CD4-positive, alpha-beta T cell treated with Interleukin-2 at 100 ng/mL for 4 hours (primary cell): ENCODE measurements at regions not wholly inside any gene's neighbourhood (a gene's known extent, or its start where the extent isn't known, plus 50 kb on each side); places are given as distances from the start of the nearest gene placed in this dataset.
"Not testable (repeated sequence)": the region's sequence is repeated elsewhere in the genome, so short reads cannot be mapped to it uniquely, and the experiment has no call there.

ENCODE experiments used
- DNase-seq: peaks from one replicate; pipeline ENCODE4 v3.0.0-alpha.2; 2020; ENCODE audit warnings: low spot score

DNA sequence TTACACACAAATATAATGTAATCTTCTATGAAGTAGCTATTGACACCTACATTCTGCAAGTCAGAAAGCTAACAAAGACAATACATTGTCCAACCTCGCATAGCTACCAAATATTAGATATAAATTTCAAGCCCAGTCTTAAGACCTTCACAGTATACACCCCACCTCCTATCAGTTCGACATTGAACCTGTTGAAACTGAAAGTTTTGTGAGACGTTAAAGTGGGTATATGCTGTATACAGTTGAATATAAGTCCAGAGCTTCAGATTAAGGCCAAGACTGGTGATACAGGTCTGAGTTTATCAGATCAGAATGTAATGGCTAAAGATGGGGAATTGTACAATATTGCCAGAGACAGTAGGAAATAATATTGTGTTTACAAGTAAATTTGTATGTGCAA, 489.3 kb upstream of the RORB start:
- no peak for DNase-seq

DNA sequence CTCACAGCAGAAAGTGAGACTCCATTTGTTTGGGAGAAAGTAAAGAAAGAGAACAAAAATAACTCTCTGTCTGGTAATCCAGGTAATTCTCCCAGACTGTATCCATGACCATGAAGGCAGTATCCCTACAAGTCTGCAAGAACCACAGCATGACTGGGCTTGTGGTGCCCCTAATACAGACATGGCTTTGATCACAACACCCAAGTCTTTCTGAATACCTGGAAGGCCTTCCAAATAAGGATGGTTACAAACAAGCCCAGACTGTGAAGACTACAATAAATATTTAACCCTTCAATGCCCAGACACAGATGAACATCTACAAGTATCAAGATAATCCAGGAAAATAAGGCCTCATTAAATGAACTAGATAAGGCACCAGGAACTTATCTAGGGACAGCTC, 481.1 kb upstream of the RORB start:
- no peak for DNase-seq

DNA sequence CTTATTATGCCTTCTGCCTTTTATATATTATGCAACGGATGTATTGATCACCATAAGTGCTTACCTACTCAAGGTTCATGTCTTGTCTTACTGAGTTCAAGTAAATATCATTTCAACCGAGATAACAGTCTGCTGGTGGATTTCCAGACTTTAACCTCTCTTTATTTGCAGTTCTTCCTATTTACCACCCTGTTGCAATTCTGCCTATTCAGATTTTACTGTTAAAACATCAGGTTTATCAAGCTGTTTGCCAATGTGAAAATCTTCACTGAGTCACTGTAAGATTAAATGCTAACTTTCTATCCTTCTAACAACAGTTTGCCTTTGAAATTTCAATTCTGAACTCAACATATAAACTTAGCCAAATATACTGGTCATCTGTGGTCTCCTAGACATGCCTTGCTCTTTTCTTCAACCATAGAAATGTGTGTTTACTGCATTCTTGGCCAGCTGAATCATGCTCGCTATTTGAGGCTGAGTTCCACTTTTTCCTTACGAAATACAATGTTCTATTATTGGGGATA, 471.7 kb upstream of the RORB start:
- DNase-seq: no peak

DNA sequence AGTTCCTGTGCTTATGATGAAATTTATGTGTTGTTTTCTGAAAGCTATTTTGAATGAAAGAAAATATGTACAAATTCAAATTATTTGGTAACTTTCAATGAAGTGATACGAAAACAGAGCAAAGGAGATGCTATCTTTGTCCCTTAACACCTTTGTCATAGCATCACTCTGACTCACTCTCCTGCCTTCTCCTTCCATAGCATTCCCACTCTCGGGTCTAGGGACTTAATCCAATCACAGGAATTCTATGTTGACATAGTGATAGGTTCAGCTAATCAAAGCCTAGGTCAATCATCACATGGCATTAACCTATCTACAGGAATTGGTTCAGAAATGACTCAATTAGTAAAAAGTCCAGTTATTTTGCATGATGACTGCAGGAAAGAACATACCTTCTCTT, 464.7 kb upstream of the RORB start:
- DNase-seq: no peak

DNA sequence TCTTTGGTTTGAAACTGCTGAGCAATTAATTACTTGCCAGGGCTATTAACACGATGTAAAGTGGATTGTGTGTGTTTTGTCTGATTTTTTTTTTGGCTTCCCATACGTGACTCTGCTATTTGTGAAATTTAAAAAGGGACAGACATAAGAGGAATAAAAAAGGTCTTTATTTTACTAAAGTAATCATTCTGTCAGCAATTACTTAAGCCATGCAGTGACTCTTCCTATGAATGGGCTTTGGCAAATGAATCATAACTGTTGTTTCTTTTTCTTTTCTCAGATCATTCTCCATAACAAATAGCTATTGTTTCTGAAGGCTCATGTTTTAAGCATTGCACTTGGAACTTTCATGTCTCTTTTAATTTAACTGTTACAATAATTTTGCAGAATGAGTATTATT, 461.3 kb upstream of the RORB start:
- DNase-seq: no peak

DNA sequence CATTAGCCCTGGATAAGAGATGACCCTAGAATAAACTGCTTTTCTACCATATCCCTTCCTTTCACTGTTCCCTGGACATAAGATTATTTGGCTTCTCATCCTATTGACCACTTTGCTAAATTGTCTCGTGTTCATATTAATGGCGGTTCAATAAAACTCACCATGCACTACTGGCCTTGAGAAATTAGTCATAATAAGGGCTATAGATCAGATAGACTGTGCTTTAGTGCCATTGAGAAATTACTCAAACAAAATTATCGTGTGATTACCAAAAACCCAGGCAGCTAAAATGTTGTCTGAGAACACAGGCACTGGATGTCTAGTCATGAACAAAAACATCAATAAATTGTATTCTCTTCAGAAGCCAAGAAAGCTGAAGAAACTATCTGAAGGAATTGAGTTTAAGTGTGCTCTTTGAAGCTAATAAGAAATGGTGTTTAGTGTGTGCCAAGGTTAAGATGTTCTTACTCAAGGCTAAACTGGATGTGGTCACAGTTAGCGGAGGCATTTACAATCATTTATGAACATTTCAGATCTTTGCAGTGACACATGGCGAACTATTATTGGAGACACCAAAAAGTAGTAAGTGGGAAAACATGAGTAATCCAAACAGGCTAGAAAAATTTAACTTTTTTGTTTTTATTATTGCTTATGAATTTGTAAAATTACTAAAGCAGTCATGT, 460.4 kb upstream of the RORB start:
- DNase-seq: no peak

DNA sequence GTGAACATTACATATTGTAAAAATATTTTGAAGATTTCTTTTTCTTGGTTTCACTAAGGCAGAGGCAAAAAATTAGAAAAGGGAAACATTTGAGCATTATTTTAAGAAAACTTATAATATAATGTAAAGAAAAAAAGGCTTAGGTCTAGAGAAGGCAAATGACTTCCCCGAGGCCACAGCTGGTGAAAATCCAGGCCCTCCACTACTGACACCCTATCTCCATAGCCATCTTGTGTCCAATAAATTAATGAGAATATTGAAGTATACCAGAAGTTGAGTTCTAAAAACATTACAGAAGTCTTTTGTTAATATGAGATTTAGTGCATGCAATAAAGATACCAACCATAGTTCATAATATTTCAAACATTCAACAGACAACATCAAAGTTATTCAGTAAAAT, 459.9 kb upstream of the RORB start:
- DNase-seq: no peak

DNA sequence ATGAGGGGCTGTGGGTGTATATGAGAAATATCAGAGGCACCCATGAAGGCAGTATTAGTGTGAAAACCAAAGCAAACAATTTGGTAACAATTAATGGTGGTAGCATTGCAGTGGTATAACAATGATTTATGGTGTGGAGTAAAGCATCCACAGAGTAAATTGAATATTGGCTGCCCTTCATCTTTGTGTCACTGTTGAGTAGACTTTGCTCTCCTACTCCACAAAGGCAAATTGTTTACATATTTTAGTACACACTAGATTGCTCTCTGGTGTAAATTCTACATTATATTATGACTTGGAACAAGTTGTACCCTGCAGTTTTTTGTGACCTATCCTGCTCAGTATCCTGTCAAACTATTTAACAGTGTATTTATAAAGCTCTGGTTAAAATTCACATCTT, 455.5 kb upstream of the RORB start:
- DNase-seq: no peak

DNA sequence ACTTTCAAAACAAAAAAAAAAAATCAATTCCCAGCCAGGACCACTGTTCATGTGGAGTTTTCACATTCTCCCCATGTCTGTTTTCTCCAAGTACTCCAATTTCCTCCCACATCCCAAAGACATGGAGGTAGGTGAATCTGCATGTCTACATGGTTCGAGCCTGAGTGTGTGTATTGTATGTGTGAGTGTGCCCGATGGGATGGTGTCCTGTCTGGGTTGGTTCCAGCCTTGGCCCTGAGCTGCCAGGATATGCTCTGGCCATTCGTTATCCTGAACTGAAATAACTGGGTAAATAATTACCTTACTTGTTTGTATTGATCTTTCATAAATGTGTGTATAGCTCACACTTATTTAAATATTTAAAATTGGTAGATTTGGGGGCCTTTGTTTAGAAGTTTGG, 452.3 kb upstream of the RORB start:
- DNase-seq: no peak

DNA sequence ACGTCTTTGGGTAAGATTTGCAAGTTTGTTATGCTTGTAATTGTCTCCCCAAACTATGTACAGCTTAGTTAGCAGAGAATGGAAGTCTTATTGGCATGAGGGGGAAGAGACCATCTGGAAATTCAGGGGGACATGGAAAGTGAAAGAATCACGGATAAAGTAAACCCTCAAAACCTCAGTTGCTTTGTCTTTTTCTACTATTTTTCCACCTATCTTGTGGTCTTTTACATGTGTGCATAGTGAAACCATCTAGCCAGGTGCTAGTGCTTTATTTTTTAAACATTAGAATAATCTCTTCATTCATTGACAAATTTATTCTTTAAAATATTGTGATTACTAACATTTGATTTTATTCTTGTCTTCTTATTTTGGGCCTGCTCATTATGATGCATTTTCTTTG, 441.1 kb upstream of the RORB start:
- DNase-seq: no peak

DNA sequence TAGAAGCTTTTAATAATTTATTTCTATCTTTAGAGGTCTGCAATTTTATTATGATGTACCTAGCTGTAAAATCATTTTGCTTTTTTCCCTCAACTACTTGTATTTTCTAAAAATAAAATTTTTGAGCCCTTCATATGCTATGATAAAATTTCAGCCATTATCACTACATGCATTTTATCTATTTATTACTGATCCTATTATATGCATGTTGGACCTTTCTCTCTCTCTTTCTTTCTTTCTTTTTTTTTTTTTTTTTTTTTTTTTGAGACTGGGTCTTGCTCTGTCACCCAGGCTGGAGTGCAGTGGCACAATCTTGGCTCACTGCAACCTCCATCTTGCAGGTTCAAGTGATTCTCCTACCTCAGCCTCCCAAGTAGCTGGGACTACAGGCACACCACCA, 440.1 kb upstream of the RORB start:
- not testable (repeated sequence) for DNase-seq

DNA sequence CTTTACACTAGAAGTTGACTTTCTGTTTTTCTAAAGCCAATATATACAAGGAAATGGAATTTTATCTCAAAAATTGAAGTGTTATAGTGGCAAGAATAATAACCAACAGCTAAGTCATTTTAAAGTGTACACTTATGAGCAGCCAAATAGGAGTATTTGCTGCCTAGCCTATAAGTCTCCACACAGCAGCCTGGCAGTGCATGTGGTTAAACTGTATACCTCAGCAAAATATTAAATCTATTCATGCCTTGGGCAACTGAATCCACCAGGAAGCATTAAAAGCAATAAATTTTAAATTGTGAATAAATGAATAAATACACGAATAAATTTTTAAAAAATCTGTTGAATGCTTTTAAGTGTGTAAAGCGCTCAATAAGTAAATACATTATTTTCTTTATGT, 432.4 kb upstream of the RORB start:
- DNase-seq: no peak

DNA sequence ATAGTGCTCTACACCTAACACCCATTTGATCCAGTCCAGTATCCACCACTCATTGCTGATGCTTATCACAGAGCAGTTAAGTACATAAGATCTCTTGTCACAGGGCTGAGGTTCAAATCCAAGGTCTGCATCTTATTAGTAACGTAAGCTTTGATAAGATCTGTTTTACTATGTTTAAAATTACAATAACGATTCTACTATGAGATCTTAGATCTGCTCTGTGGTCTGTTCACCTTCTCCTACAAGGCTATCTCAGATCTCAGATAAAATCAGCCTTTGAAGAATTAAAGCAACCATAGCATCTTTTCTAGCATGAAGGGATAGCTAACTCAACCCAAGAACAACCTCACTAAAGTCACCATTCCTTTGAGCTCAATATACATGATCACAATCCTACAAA, 431.0 kb upstream of the RORB start:
- DNase-seq: no peak

DNA sequence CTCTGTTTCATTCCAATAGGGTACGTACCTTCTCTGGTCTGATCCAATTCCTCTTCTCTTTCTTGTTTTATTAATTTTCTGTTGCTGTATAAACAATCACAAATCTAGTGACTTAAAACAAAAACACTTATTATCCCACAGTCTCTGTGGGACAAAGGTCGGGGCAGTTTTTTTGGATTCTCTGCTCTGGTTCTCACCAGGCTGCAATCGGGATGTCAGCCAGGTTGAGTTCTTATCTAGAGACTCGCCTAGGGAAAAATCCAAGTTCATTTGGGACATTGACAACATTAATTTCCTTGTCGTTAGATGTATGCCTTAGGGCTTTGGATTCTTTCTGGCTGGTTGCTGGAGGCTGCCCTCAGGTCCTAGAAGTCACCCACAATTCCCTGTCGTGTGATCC, 430.5 kb upstream of the RORB start:
- no peak for DNase-seq

DNA sequence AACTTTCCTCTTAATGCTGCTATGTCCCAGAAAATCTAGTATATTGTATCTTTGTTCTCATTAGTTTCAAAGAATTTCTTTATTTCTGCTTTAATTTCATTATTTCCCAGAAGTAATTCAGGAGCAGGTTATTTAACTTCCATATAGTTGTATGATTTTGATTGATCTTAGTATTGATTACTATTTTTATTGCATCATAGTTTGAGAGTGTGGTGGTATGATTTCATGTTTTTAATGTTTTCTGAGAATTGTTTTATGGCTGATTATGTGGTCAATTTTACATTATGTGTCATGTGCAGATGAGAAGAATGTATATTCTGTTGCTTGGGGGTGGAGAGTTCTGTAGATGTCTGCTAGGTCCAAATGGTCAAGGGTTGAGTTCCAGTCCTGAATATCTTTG, 425.6 kb upstream of the RORB start:
- no peak for DNase-seq

DNA sequence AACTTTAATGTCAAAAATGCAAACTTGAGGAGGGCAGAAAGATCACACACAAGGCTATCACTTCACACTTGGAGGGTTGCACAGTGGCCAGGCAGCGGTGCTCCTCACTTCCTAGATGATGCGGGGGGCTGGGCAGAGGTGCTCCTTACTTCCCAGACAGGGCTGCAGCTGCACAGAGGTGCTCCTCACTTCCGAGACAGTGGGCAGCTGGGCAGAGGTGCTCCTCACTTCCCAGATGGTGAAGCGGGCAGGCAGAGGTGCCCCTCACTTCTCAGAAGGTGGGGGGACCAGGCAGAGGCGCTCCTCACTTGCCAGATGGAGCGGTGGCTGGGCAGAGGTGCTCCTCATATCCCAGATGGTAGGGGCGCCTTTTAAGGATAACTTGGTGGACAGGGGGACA, 423.2 kb upstream of the RORB start:
- DNase-seq: no peak

DNA sequence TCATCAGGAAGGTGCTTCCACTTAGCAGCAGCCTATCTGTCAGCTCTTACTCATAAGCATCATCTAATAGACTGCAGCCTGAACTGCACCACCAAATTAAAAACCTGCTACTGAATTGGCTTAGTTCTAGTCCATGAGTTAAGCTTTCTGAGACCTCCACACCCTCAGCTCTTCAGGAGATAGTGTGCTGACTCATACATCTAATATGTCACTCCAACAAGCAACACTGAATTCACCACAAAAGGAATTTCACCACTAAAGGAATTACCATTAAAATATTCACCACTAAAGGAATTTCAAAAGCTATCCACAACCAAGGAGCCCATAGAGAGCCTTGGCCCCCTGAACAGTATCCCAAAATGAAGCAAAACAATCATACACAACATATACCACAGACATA, 418.5 kb upstream of the RORB start:
- DNase-seq: no peak

DNA sequence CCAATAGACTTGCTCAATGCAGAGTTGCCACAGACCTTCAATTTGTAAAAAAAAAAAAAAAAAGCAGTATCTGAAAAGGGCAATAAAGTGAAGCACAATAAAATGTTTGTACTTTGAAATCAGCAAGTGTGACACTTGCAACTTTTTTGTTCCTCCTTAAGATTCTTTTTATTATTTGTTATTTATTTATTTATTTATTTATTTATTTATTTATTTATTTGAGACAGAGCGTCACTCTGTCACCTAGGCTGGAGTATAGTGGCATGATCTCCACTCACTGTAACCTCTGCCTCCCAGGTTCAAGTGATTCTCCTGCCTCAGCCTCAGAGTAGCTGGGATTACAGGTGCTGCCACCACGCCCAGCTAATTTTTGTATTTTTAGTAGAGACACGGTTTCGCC, 416.5 kb upstream of the RORB start:
- DNase-seq: not testable (repeated sequence)

DNA sequence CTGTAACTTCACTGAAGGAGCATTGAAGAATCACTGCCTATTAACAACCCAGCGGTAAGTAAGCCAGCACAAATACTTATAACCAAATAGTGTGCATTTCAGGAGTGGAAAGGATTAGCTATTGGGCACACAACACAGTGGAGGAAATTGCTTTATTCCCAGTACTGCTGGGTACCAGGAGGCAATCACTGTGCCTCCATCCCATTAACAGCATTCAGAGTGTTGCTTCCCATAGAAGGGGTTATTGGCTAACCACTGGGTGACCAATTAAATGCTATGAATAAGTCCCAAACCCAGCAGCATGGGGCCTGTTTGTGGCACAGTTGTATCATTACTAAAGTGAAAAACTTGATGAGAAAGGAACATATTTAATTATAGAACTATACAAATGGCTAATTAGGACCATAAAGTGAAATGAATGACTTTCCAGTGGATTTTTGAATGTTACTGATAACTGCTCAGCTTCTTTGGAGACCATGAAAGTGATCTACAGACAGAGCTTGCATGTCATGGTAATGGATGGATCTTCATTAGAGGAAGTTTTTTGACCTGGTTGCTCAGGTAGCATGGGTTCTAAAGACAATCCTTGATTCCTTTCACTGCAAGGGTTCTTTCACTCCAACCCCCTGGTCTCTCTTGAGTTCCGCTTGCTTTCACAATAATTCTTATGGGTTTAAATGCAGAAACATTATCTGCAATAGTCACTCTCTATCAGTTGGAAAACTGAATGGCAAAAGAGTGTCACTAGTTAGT, 413.3 kb upstream of the RORB start:
- no peak for DNase-seq

DNA sequence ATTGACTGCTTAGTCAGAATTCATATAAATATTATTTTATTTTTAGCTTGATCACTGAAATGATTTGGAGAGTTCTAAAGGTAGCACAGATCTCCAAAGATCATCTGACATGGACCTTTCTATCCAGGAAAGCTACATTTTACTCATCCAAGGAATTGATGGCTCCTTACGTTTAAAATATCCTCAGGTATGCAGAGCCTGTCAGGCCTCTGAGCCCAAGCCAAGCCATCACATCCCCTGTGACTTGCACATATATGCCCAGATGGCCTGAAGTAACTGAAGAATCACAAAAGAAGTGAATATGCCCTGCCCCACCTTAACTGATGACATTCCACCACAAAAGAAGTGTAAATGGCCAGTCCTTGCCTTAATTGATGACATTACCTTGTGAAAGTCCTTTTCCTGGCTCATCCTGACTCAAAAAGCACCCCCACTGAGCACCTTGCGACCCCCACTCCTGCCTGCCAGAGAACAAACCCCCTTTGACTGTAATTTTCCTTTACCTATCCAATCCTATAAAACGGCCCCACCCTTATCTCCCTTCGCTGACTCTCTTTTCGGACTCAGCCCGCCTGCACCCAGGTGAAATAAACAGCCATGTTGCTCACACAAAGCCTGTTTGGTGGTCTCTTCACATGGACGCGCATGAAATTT, 411.6 kb upstream of the RORB start:
- DNase-seq: not testable (repeated sequence)

DNA sequence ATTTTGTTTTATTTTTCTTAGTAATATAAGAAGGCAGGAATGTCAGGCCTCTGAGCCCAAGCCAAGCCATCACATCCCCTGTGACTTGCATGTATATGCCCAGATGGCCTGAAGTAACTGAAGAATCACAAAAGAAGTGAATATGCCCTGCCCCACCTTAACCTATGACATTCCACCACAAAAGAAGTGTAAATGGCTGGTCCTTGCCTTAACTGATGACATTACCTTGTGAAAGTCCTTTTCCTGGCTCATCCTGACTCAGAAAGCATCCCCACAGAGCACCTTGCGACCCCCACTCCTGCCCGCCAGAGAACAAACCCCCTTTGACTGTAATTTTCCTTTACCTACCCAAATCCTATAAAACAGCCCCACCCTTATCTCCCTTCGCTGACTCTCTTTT, 406.2 kb upstream of the RORB start:
- DNase-seq: not testable (repeated sequence)

DNA sequence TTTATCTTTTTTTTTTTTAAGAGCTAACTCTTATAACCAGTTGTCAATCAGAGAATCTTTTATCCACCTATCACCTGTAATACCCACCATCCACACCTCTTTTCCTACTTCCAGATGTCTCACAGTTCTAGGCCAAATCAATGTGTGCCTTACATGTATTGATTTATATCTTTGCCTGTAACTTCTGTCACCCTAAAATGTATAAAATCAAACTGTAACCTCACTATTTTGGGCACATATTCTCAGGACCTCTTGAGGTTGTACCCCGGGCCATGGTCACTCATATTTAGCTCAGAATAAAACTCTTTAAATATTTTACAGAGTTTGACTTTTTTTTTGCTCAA, 404.7 kb upstream of the RORB start:
- DNase-seq: no peak

DNA sequence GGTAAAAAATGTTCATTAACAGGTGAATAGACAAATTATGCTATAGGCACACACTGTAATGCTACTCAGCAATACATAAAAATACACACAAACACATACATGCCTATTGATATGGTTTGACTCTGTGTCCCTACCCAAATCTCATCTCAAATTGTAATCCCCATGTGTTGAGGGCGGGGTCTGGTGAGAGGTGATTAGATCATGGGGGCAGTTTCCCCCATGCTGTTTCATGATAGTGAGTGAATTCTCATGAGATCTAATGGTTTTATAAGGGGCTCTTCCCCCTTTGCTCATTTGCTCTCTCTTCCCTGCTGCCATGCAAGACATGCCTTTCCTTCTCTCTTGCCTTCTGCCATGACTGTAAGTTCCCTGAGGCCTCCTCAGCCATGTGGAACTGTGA, 403.1 kb upstream of the RORB start:
- DNase-seq: not testable (repeated sequence)
